ENCODE measurements at regions not wholly inside any gene's neighbourhood (a gene's known extent, or its start where the extent isn't known, plus 50 kb on each side); places are given as distances from the start of the nearest gene placed in this dataset.

- TF ChIP-seq REST (IDR thresholded peaks at IDR 0.05; ENCODE audit: low read depth) (no peak), POLR2AphosphoS5 (IDR thresholded peaks at IDR 0.05; ENCODE audit: low read depth, low read length) (no peak), FOSL1 (IDR thresholded peaks at IDR 0.05; ENCODE audit: low read depth) (no peak), SRF (IDR thresholded peaks at IDR 0.05; ENCODE audit: low read depth) (no peak), JUND (IDR thresholded peaks at IDR 0.05) (no peak), CBX3 (IDR thresholded peaks at IDR 0.05; ENCODE audit: low read depth) (no peak), POLR2A (IDR thresholded peaks at IDR 0.05; ENCODE audit: borderline replicate concordance, extremely low read depth, insufficient read depth, insufficient read length) (no peak), CTCF (IDR thresholded peaks at IDR 0.05 in 2 of 3, conservative IDR thresholded peaks at IDR 0.05 in 1 of 3; ENCODE audit: borderline replicate concordance in 1 of 3, insufficient read depth in 1 of 3, low read depth in 2 of 3, low read length in 2 of 3) (no peak), EZH2phosphoT487 (IDR thresholded peaks at IDR 0.05; ENCODE audit: borderline replicate concordance) (no peak), ATF3 (IDR thresholded peaks at IDR 0.05) (no peak), SIN3A (IDR thresholded peaks at IDR 0.05; ENCODE audit: low read depth) (no peak), ZBTB33 (IDR thresholded peaks at IDR 0.05; ENCODE audit: extremely low read depth, insufficient replicate concordance, low read length) (no peak), ELF1 (IDR thresholded peaks at IDR 0.05; ENCODE audit: borderline replicate concordance, low read depth) (no peak), RAD21 (IDR thresholded peaks at IDR 0.05; ENCODE audit: low read depth) (no peak), ZFX (IDR thresholded peaks at IDR 0.05) (no peak), TCF7L2 (IDR thresholded peaks at IDR 0.05; ENCODE audit: borderline replicate concordance, extremely low read depth, insufficient read depth, insufficient read length) (no peak), SP1 (IDR thresholded peaks at IDR 0.05; ENCODE audit: low read depth) (no peak), EZH2 (IDR thresholded peaks at IDR 0.05) (no peak), CEBPB (IDR thresholded peaks at IDR 0.05; ENCODE audit: low read depth) (no peak)
- ATAC-seq (no peak), DNase-seq (ENCODE audit: low read depth, low spot score) (no peak)
- Histone ChIP-seq H3K27ac (ENCODE audit: low read depth, low read length) (no peak overlapping the region), H4K20me1 (ENCODE audit: insufficient read depth) (no peaks in the 10 kb centered on the region), H2AFZ (ENCODE audit: low read depth, low read length, poor library complexity, severe bottlenecking) (no peak overlapping the region), H3K36me3 (ENCODE audit: control insufficient read depth in 1 of 2, insufficient read depth in 2 of 2, low read length in 2 of 2) (no peaks in the 10 kb centered on the region), H3K27me3 (ENCODE audit: insufficient read depth, low read length) (no peaks in the 10 kb centered on the region), H3K9ac (ENCODE audit: low read length) (no peak overlapping the region), H3K4me1 (ENCODE audit: control insufficient read depth in 1 of 2, insufficient read depth in 2 of 2, low read length in 2 of 2) (no peaks in the 10 kb centered on the region), H3K4me3 (replicated peaks in 1 of 2; ENCODE audit: low read depth in 1 of 2, low read length in 2 of 2) (no peak overlapping the region), H3K9me3 (ENCODE audit: control insufficient read depth in 1 of 2, insufficient read depth in 1 of 2, low read depth in 1 of 2, low read length in 2 of 2) (no peaks in the 10 kb centered on the region), H3K9me2 (ENCODE audit: insufficient read depth) (no peaks in the 10 kb centered on the region), H3K79me2 (ENCODE audit: insufficient read depth, low read length) (no peaks in the 10 kb centered on the region), H3K4me2 (ENCODE audit: low read length) (no peak overlapping the region)
- ChIA-PET CTCF (interaction anchor here (1.3 to 1.6 kb wide), 2 partner anchors 9 to 14 kb away, joined by 5 to 10 read pairs; no protein-coding TSS in a partner anchor), RAD21 (ENCODE audit: low non-redundant PET in 1 of 2, low total read pairs in 2 of 2, uncharacterized antibody in 2 of 2, unreplicated experiment in 2 of 2) (no interaction called here), POLR2A (no interaction called here)
- BruUV-seq (replicated peaks): no TSS peak
- intact Hi-C loops (cut with micrococcal nuclease): no loop called here
These were observed 204.5 kb downstream of the CSNK2A3 start for GRCh38 chr11:11148596-11148995.

All from HCT116 (cell line).